ENCODE measurements at regions not wholly inside any gene's neighbourhood (a gene's known extent, or its start where the extent isn't known, plus 50 kb on each side); places are given as distances from the start of the nearest gene placed in this dataset.
"Not testable (repeated sequence)": the region's sequence is repeated elsewhere in the genome, so short reads cannot be mapped to it uniquely, and the experiment has no call there.

GRCh38 chr9:62843145-62843544 is 1653.3 kb downstream of the SPATA31A7 start:
- not testable (repeated sequence) for H3K9me3 ChIP-seq (ENCODE audit: control insufficient read depth, insufficient read depth, low read length); BruUV-seq (replicated peaks)
- WGBS, 2 experiments (ENCODE audit: extremely low coverage in 2 of 2, insufficient read length in 1 of 2), result 31% methylated on average over 3 of the region's 9 CpGs; no CpG with 5 or more reads in 1 of the 2 experiments

DNA sequence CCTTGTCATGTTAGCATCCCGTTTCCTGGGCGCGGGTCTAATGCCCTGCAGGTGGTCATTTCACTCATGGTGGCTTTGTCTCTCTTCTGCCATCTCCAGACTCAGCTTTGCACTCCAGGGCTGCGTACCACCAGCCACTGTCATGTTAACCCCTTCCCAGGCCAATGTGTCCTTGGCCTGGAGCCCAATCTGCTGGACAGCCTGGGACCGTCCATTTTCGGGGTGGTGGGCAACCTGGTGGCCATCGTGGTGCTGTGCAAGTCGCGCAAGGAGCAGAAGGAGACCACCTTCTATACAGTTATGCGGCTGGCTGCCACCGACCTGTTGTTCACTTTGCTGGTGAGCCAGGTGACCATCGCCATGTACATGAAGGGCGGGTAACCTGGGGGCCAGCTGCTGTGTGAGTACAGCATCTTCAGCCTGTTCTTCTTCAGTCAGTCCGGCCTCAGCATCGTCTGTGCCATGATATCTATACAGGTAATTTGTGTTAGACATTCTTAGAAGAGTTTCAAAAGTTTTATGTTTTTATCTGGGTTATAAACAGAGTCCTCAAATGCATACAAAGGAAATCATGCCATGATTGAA is 1654.0 kb downstream of the SPATA31A7 start:
- ATAC-seq (ENCODE audit: low read depth); BruUV-seq (replicated peaks); DNase-seq; H3K9me1 ChIP-seq (ENCODE audit: insufficient read depth, low read length); dilution Hi-C loops (cut with HindIII; ENCODE audit: low sequenced_read_pairs, unreplicated experiment); H4K91ac ChIP-seq (ENCODE audit: insufficient read depth, low read depth, low read length); H4K8ac ChIP-seq (ENCODE audit: low read depth in 2 of 2, low read length in 2 of 2); H3K9me3 ChIP-seq (ENCODE audit: control insufficient read depth, insufficient read depth, low read length); H2AK5ac ChIP-seq (ENCODE audit: low read depth, low read length); H3K14ac ChIP-seq (replicated peaks; ENCODE audit: low read depth, low read length); H3K27me3 ChIP-seq (ENCODE audit: control insufficient read depth, insufficient read depth, low read length); POLR2A ChIA-PET (ENCODE audit: unreplicated experiment); in situ Hi-C loops (cut with MboI; ENCODE audit: low sequenced_read_pairs); H3K4me3 ChIP-seq (ENCODE audit: insufficient read depth, low read depth, low read length); H3K56ac ChIP-seq (ENCODE audit: extremely low read depth, insufficient read depth, low read length); H2AFZ ChIP-seq (replicated peaks; ENCODE audit: low read length, poor library complexity); H4K20me1 ChIP-seq (ENCODE audit: insufficient read depth, low read length); H3K27ac ChIP-seq (ENCODE audit: insufficient read depth, low read length); H3K4ac ChIP-seq (ENCODE audit: low read depth, low read length); intact Hi-C loops (cut with micrococcal nuclease); H3K23ac ChIP-seq (ENCODE audit: low read depth, low read length); H2BK5ac ChIP-seq (ENCODE audit: low read depth, low read length, poor library complexity, severe bottlenecking); H3K9ac ChIP-seq (ENCODE audit: low read depth, low read length); H3K4me2 ChIP-seq (ENCODE audit: low read depth, low read length); H2BK15ac ChIP-seq (ENCODE audit: low read depth, low read length); H3K36me3 ChIP-seq (ENCODE audit: control insufficient read depth, insufficient read depth, low read length); H3K79me1 ChIP-seq (ENCODE audit: low read depth in 1 of 2, low read length in 2 of 2); H4K5ac ChIP-seq (ENCODE audit: low read depth, low read length); CTCF ChIA-PET; H2BK120ac ChIP-seq (ENCODE audit: low read depth, low read length); H2AK9ac ChIP-seq (replicated peaks; ENCODE audit: low read depth, low read length, poor library complexity); H3K4me1 ChIP-seq (ENCODE audit: control insufficient read depth, insufficient read depth, low read length); H3K18ac ChIP-seq (ENCODE audit: low read depth, low read length); H2BK20ac ChIP-seq (ENCODE audit: low read depth, low read length): not testable (repeated sequence)
- WGBS, 2 experiments (ENCODE audit: extremely low coverage in 2 of 2, insufficient read length in 1 of 2), result no CpG with 5 or more reads among the region's 15 CpGs

More at GRCh38 chr9:62843145-62843544, 1653.3 kb downstream of the SPATA31A7 start:
- H3K27me3 ChIP-seq (ENCODE audit: control insufficient read depth, insufficient read depth, low read length); H3K9ac ChIP-seq (ENCODE audit: low read depth, low read length); H4K20me1 ChIP-seq (ENCODE audit: insufficient read depth, low read length); H2BK15ac ChIP-seq (ENCODE audit: low read depth, low read length); H3K14ac ChIP-seq (replicated peaks; ENCODE audit: low read depth, low read length); H3K4me2 ChIP-seq (ENCODE audit: low read depth, low read length); H3K18ac ChIP-seq (ENCODE audit: low read depth, low read length); H2AK9ac ChIP-seq (replicated peaks; ENCODE audit: low read depth, low read length, poor library complexity); H3K79me1 ChIP-seq (ENCODE audit: low read depth in 1 of 2, low read length in 2 of 2); H3K56ac ChIP-seq (ENCODE audit: extremely low read depth, insufficient read depth, low read length); H3K4me3 ChIP-seq (ENCODE audit: insufficient read depth, low read depth, low read length); H4K91ac ChIP-seq (ENCODE audit: insufficient read depth, low read depth, low read length); H3K4me1 ChIP-seq (ENCODE audit: control insufficient read depth, insufficient read depth, low read length); ATAC-seq (ENCODE audit: low read depth); DNase-seq; intact Hi-C loops (cut with micrococcal nuclease); H3K27ac ChIP-seq (ENCODE audit: insufficient read depth, low read length); H4K8ac ChIP-seq (ENCODE audit: low read depth in 2 of 2, low read length in 2 of 2); H2BK20ac ChIP-seq (ENCODE audit: low read depth, low read length); H3K36me3 ChIP-seq (ENCODE audit: control insufficient read depth, insufficient read depth, low read length); H2BK5ac ChIP-seq (ENCODE audit: low read depth, low read length, poor library complexity, severe bottlenecking); H3K9me1 ChIP-seq (ENCODE audit: insufficient read depth, low read length); H3K23ac ChIP-seq (ENCODE audit: low read depth, low read length); POLR2A ChIA-PET (ENCODE audit: unreplicated experiment); CTCF ChIA-PET; H3K4ac ChIP-seq (ENCODE audit: low read depth, low read length); H4K5ac ChIP-seq (ENCODE audit: low read depth, low read length); dilution Hi-C loops (cut with HindIII; ENCODE audit: low sequenced_read_pairs, unreplicated experiment); H2AK5ac ChIP-seq (ENCODE audit: low read depth, low read length); H2BK120ac ChIP-seq (ENCODE audit: low read depth, low read length); in situ Hi-C loops (cut with MboI; ENCODE audit: low sequenced_read_pairs); H2AFZ ChIP-seq (replicated peaks; ENCODE audit: low read length, poor library complexity): not testable (repeated sequence)

All from IMR-90 (cell line).